Nephron (organoid): ENCODE measurements at regions not wholly inside any gene's neighbourhood (a gene's known extent, or its start where the extent isn't known, plus 50 kb on each side); places are given as distances from the start of the nearest gene placed in this dataset.
"Not testable (repeated sequence)": the region's sequence is repeated elsewhere in the genome, so short reads cannot be mapped to it uniquely, and the experiment has no call there.

Source experiments
- H3K27ac Mint-ChIP-seq, 3 experiments: 2 replicates each; pipeline ENCODE4 v1.8.0; 2020; ENCODE audit warnings: mixed read lengths in 3 of 3, mild to moderate bottlenecking in 2 of 3, moderate library complexity in 1 of 3
- H3K27me3 Mint-ChIP-seq: 2 replicates; pipeline ENCODE4 v1.8.0; 2021; ENCODE audit warnings: low read depth, mild to moderate bottlenecking, moderate library complexity, mixed read lengths
- H3K36me3 Mint-ChIP-seq: 2 replicates; pipeline ENCODE4 v1.8.0; 2020; ENCODE audit warnings: low read depth, mixed read lengths
- H3K4me1 Mint-ChIP-seq: 2 replicates; pipeline ENCODE4 v1.8.0; 2020; ENCODE audit warnings: mixed read lengths
- H3K4me3 Mint-ChIP-seq, 3 experiments: 2 replicates each; pipeline ENCODE4 v1.8.0; 2020; ENCODE audit warnings: mild to moderate bottlenecking in 3 of 3, mixed read lengths in 3 of 3, moderate library complexity in 2 of 3
- H3K9me3 Mint-ChIP-seq: 2 replicates; pipeline ENCODE4 v1.8.0; 2020; ENCODE audit warnings: mixed read lengths
- CTCF ChIP-seq, 3 experiments: fragments of 200-600 bp; sonication (generic); IDR thresholded peaks; one replicate each; pipeline ENCODE4 v1.5.0; 2021; ENCODE audit warnings: antibody characterized with exemption in 3 of 3; ENCODE audit not compliant: unreplicated experiment in 3 of 3

GRCh38 chr7:36051501-36051900 is 101.6 kb upstream of the EEPD1 start:
- Mint-ChIP-seq H3K4me1 (peaks cover 41% of the 10 kb centered on the region), H3K27ac (no peak overlapping the region), H3K36me3 (no peaks in the 10 kb centered on the region), H3K9me3 (no peaks in the 10 kb centered on the region), H3K4me3 (no peak overlapping the region), H3K27me3 (no peaks in the 10 kb centered on the region)
- no peak for TF ChIP-seq CTCF (IDR thresholded peaks at IDR 0.05; ENCODE audit: unreplicated experiment in 3 of 3)

DNA sequence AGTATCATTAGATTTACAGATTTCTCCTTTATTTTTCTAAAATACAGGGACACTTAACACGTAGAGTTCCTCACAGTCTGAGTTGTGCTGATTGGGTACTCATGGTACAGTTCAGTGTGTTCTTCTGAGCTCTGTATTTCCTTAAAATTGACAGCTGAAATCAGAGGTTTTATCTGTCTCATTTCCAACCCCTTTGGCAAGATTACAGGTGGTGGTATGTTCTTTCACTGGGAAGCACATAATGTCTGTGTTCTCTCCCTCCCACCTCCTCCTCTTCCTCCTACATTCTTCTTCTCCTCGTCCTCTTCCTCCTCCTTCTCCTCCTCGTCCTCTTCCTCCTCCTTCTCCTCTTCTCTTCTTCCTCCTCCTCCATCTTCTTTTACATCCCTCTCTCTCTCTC is 99.5 kb upstream of the EEPD1 start:
- Mint-ChIP-seq H3K4me1 (peaks cover 31% of the 10 kb centered on the region), H3K36me3 (no peaks in the 10 kb centered on the region), H3K9me3 (no peaks in the 10 kb centered on the region), H3K27me3 (no peaks in the 10 kb centered on the region), H3K27ac (no peak overlapping the region), H3K4me3 (no peak overlapping the region)
- no peak for TF ChIP-seq CTCF (IDR thresholded peaks at IDR 0.05; ENCODE audit: unreplicated experiment in 3 of 3)

DNA sequence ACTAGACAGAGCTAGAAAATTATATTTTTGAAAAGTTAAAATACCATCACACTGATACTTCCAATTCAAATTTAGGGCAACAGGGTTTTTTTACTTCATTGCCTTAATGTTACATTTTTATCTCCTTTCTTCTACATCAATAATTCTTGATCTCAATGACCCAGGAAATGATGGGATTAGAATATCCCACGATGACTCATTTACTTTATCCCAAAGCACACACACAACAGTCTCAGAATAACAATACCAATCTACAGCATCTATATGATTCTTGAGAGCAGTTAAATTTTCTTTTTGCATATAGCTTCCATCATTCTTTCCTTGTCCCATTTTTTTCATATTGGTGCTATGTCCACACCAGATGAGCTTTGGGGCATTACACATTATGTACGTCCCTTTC is 98.4 kb upstream of the EEPD1 start:
- no peak for TF ChIP-seq CTCF (IDR thresholded peaks at IDR 0.05; ENCODE audit: unreplicated experiment in 3 of 3)
- H3K36me3 Mint-ChIP-seq = no peaks in the 10 kb centered on the region
- peaks cover 28% of the 10 kb centered on the region for H3K4me1 Mint-ChIP-seq
- H3K4me3 Mint-ChIP-seq = no peak overlapping the region
- no peaks in the 10 kb centered on the region for H3K9me3 Mint-ChIP-seq
- H3K27me3 Mint-ChIP-seq = no peaks in the 10 kb centered on the region
- peak overlapping the region in 1 of 3 experiments; percentile 18 for H3K27ac Mint-ChIP-seq

GRCh38 chr7:36055207-36055606 is 97.8 kb upstream of the EEPD1 start:
- Mint-ChIP-seq H3K36me3 (no peaks in the 10 kb centered on the region), H3K4me3 (no peak overlapping the region), H3K4me1 (peaks cover 24% of the 10 kb centered on the region), H3K27me3 (no peaks in the 10 kb centered on the region), H3K27ac (no peak overlapping the region), H3K9me3 (no peaks in the 10 kb centered on the region)
- no peak for TF ChIP-seq CTCF (IDR thresholded peaks at IDR 0.05; ENCODE audit: unreplicated experiment in 3 of 3)

- peak overlapping the region in 1 of 3 experiments; percentile 9 for H3K27ac Mint-ChIP-seq
- no peak overlapping the region for H3K4me3 Mint-ChIP-seq
- TF ChIP-seq CTCF (IDR thresholded peaks at IDR 0.05; ENCODE audit: unreplicated experiment in 3 of 3) = no peak
- peaks cover 18% of the 10 kb centered on the region for H3K4me1 Mint-ChIP-seq
- no peaks in the 10 kb centered on the region for H3K9me3 Mint-ChIP-seq
- no peaks in the 10 kb centered on the region for H3K36me3 Mint-ChIP-seq
- no peaks in the 10 kb centered on the region for H3K27me3 Mint-ChIP-seq
Observed at GRCh38 chr7:36057323-36057722, 95.7 kb upstream of the EEPD1 start.

DNA sequence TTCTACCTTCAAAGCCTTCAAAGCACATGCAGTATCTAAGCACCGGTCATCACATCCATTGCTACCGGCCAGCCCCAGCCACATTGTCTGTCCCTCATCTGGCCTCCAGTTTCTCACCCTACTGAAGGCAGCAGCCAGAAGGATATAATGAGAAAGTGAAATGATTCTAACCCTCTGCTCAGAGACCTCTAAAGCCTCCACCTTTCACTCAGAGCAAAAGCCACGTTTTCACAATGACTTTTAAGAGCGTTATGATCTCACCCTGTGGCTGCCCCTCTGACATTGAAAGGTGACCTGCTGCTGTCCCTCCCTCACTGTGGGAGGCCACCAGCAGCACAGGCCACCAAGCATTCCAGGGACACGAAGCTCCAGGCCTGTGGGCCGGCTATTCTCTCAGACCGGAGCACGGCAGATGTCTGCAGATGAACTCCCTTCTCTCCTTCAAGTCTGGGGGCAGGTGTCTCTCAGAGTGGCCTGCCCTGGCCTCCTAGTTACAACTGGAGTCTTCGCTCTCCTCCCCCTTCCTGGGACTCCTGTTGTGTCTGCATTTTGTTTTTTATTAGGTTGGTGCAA is 94.9 kb upstream of the EEPD1 start:
- Mint-ChIP-seq H3K4me1 (peaks cover 22% of the 10 kb centered on the region), H3K27ac (no peak overlapping the region), H3K36me3 (no peaks in the 10 kb centered on the region), H3K27me3 (no peaks in the 10 kb centered on the region), H3K9me3 (no peaks in the 10 kb centered on the region), H3K4me3 (no peak overlapping the region)
- no peak for TF ChIP-seq CTCF (IDR thresholded peaks at IDR 0.05; ENCODE audit: unreplicated experiment in 3 of 3)

- not testable (repeated sequence) for H3K27me3 Mint-ChIP-seq, H3K27ac Mint-ChIP-seq, H3K9me3 Mint-ChIP-seq, H3K4me3 Mint-ChIP-seq, H3K36me3 Mint-ChIP-seq
- H3K4me1 Mint-ChIP-seq = peaks cover 36% of the 10 kb centered on the region
Observed at GRCh38 chr7:36060388-36060787, 92.7 kb upstream of the EEPD1 start.
